Right renal cortex interstitium (tissue), 3 donors: ENCODE measurements at regions not wholly inside any gene's neighbourhood (a gene's known extent, or its start where the extent isn't known, plus 50 kb on each side); places are given as distances from the start of the nearest gene placed in this dataset.
"Not testable (repeated sequence)": the region's sequence is repeated elsewhere in the genome, so short reads cannot be mapped to it uniquely, and the experiment has no call there.

Source experiments
- DNase-seq, 3 donors: peaks; one replicate each; pipeline ENCODE4 v3.0.0-alpha.2; 2013; ENCODE audit warnings: low read depth in 3 of 3, low spot score in 2 of 3

DNA sequence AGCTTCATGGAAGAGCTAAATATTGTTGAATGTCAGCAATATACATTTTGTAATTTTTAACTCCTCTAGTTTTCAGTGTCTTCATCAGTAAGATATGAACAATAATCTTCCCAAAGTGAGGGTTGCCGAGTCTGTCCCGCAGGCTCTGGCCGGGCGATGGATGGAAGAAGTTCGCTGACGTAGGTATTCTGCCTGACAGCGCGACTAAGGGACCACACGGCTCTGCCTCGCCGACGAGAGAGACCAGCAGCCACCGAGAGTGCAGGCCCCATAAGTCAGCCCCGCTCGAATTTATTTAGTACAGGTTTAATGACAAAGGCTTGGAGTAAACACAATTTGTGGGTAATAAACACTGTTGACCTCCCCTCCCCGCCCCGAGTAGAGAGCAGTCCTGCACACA lies 427.4 kb upstream of the NECTIN3 start:
- no peak for DNase-seq

GRCh38 chr3:110646055-110646454 lies 425.6 kb upstream of the NECTIN3 start:
- no peak for DNase-seq

DNA sequence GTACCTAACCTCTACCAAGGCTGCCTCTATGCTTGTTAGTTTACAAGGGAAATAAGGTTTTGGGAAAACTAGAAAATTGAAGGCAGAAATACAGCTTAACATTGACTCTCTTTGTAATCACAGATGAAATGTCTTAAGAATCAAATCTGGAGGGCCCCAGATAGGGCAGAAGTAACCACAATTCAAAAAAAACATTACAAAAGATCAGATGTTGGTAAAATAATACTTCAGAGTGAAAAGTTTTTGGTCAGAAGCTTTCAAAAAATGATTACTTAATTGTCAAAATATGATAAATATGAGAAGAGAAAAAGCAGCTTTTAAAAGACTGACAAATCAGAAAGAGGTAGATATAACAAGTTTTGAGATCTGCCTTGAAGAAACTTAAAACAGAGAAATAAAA lies 425.1 kb upstream of the NECTIN3 start:
- DNase-seq = no peak

DNA sequence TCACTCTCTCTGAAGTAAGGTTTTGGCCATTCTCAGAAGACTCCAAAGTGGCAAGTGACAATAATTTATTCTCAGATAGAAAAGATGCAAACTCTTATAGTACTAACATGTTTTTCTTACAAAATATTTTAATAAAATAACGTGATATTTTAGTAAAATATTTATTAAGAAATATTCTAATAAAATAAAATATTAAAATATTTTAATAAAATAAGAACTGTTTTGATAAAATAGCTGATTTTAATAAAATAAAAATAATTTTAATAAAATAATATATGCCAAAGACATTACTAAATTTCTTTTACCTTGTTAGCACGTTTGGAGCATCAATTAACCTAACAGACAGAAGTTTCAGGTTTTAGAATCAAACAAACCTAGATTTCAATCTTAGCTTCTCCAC lies 424.0 kb upstream of the NECTIN3 start:
- DNase-seq = no peak

DNA sequence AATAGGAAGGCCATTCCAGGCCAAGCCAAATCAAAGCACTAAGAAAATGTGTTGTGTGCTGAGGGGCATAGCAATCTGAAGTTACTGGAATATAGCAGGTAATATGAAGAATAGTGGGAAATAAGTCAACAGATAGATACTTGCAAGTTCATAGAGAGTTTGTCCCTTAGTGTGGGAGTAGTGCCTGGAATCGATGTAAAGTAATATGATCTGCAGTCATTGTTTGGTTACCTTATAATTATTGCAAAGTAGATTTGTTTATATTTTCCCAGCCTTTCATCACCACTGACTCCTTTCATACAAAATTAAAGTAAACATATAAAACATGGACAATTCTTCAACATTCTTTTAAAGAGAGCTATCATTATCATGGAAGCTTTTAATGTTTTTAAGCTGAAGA lies 420.9 kb upstream of the NECTIN3 start:
- no peak for DNase-seq

DNA sequence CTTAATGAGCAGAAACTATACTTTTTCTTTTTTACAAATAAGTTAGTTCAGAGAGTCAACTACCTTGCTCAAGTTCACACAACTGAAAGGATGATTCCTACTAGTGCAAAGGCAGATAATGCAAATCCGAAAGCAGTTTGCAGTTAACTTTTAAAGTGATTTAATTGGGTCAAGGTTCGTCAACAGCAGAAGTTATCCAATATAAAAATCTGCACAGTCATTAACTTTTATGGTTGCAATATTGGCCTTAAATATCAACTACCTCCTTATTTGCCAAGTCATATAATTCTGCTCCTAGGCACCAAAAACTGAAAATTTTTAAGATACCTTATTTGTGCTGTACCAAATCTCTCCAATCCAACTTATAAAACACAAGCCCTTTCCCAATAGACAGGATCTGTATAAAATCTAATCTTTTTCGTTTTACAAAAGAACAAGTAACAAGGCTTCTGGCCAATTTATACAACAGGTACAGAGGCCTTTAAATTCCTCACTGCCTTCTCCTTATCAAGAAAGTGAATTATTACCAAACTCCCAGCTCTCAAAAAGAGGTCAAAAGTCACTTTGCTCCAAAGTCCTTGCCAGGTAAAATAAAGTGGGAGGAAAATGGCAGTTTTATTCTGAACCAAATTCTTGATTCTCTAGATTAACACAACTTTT lies 416.6 kb upstream of the NECTIN3 start:
- DNase-seq = no peak

GRCh38 chr3:110656394-110657025 lies 415.1 kb upstream of the NECTIN3 start:
- no peak for DNase-seq

GRCh38 chr3:110664148-110664547 lies 407.5 kb upstream of the NECTIN3 start:
- DNase-seq = no peak

DNA sequence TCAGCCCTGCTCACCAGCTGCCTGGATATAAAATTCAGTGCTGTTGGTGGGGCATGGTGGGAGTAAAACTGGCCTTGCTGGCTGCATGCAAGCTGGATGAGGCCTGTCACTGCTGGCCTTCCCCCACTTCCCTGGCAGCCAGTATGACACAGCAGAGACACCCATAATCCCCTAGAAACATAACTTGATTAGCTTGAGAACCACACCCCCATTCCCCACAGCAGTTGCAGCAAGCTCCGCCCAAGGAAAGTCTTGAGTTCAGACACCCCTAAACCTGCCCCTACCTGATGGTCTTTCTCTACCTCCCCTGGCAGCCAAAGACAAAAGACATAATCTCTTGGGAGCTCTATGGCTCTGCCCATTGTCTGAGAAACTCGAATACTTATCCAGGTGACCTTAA lies 405.1 kb upstream of the NECTIN3 start:
- DNase-seq = no peak

GRCh38 chr3:110667216-110667615 lies 404.4 kb upstream of the NECTIN3 start:
- DNase-seq = no peak

- no peak for DNase-seq
These were observed 401.2 kb upstream of the NECTIN3 start for GRCh38 chr3:110670407-110670806.

DNA sequence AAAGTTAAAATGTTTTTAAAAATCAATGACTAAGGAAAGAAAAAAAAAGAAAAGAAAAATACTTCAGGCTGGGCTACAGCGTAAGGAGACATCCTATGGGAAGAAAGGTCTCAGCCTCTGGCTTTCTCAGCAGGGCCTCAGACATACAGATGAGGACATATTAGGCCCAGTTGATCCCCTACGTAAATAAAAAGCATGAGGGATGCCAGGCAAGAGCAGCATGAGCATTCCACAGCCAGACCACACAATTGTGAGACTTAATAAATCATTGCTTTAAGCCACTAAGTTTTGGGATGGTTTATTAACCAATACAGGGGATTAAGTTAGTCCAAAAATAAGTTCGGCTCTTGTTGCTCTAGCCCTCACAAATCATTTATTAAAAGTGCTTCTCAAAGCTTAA lies 394.1 kb upstream of the NECTIN3 start:
- DNase-seq = no peak

DNA sequence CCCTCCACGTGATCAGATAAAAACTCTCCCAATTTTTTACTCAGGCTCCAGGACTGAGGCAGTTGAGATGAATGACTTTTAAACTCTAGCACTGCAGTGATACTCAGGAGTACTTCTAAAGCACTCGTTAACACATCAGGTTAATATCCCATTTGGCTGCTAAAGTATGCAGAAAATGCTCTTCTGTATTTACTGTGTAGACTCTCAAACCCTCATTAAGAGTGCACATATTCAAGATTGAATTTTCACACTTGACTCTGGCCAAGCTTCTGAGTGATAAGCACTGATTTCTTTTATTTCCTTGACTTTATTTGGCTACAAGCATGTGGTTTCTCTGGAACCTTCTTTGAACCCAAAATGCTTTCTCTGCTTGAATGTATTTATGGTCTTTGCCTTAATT lies 392.3 kb upstream of the NECTIN3 start:
- DNase-seq = no peak

GRCh38 chr3:110680450-110680849 lies 391.2 kb upstream of the NECTIN3 start:
- DNase-seq = no peak

GRCh38 chr3:110684466-110684865 lies 387.1 kb upstream of the NECTIN3 start:
- no peak for DNase-seq

- no peak for DNase-seq
These were observed 386.0 kb upstream of the NECTIN3 start for GRCh38 chr3:110685630-110686029.

GRCh38 chr3:110686701-110687100 lies 384.9 kb upstream of the NECTIN3 start:
- no peak for DNase-seq

DNA sequence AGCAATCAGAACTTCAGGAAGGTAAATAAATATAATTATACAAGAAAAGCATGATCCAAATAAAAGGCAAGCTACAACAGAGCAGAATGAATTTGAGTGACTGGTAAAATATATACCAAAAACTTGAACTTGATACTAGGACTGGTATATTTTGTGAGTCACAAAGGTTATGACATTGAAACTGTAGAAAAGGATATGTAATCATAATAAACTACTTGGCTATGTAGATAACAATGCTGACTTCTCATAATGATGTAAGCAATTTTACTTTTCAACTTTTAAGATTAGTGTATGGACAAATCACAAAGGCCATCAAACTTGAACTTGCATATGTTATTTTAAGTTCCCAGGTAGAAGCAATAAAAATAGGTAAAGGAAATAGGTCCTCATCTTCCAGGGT lies 384.5 kb upstream of the NECTIN3 start:
- no peak for DNase-seq

- no peak for DNase-seq
These were observed 373.7 kb upstream of the NECTIN3 start for GRCh38 chr3:110697961-110698360.

DNA sequence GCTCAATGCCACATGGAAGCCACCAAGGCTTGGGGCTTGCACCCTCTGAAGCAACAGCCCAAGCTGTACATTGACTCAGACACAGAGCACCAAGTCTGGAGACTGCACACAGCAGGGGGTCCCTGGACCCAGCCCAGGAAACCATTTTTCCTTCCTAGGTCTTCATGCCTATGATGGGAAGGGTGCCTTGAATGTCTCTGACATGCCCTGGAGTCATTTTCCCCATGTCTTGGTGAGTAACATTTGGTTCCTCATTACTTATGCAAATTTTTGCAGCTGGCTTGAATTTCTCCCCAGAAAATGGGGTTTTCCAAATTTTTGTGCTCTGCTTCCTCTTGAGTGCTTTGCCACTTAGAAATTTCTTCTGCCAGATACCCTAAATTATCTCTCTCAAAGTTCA lies 367.3 kb upstream of the NECTIN3 start:
- not testable (repeated sequence) for DNase-seq

DNA sequence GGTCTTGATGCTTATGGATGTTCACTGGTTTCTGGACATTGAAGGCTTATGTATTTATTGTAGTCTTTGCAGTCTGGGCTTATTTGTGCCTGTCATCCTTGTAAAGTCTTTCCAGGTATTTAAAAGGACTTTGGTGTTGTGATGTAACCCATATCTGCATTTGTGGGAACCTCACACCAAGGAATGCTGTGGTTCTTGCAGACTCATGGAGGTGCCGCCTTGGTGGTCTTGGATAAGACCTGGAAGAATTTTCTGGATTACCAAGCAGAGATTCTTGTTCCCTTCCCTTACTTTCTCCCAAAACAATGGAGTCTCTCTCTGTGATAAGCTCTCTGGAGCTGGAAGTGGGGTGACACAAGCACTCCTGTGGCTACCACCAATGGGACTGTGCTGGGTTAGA lies 363.5 kb upstream of the NECTIN3 start:
- no peak for DNase-seq

- no peak for DNase-seq
These were observed 361.5 kb upstream of the NECTIN3 start for GRCh38 chr3:110710156-110710555.

- no peak for DNase-seq
These were observed 361.0 kb upstream of the NECTIN3 start for GRCh38 chr3:110710603-110711002.
